PC-9 (cell line): ENCODE measurements at regions not wholly inside any gene's neighbourhood (a gene's known extent, or its start where the extent isn't known, plus 50 kb on each side); places are given as distances from the start of the nearest gene placed in this dataset.

Experiments used
- BruUV-seq: library from RNA; stranded (reverse); fragments of 400-500 nt; replicated peaks from 2 replicates; lab custom pipeline; 2021; lab: Mats Ljungman, UMichigan
- CTCF ChIA-PET: fragments of 300-600 bp; sonication (Branson Sonifier 250); formaldehyde crosslinking; loops from one replicate; lab custom pipeline; 2022; ENCODE audit warnings: antibody characterized with exemption; lab: Charles Lee
- POLR2A ChIA-PET: fragments of 300-600 bp; sonication (Branson Sonifier 250); formaldehyde crosslinking; loops from one replicate; lab custom pipeline; 2022; ENCODE audit warnings: antibody characterized with exemption; ENCODE audit not compliant: unreplicated experiment; lab: Charles Lee
- DNase-seq, 2 experiments: peaks; one replicate each; pipeline versions ENCODE4 v3.0.0 to v3.0.0-alpha.2; 2015 to 2022; ENCODE audit warnings: mixed read lengths in 1 of 2
- H2AFZ ChIP-seq: fragments of 200-600 bp; sonication (generic); 2 replicates; pipeline ENCODE4 v1.8.1; 2017; ENCODE audit warnings: antibody characterized with exemption
- H3F3A ChIP-seq: fragments of 200-600 bp; sonication (generic); 2 replicates; pipeline ENCODE4 v1.8.1; 2017; ENCODE audit warnings: antibody characterized with exemption, mild to moderate bottlenecking, low read depth; ENCODE audit not compliant: insufficient read depth
- H3K27ac ChIP-seq: fragments of 200-600 bp; sonication (generic); 2 replicates; pipeline ENCODE4 v1.6.1; 2016; ENCODE audit warnings: mixed run types
- H3K27me3 ChIP-seq: fragments of 200-600 bp; sonication (generic); 2 replicates; pipeline ENCODE4 v1.6.1; 2016; ENCODE audit warnings: low read depth, mixed run types; ENCODE audit not compliant: insufficient read depth
- H3K36me3 ChIP-seq: fragments of 200-600 bp; sonication (generic); 2 replicates; pipeline ENCODE4 v1.6.1; 2016; ENCODE audit warnings: low read depth, mixed run types
- H3K4me1 ChIP-seq: fragments of 200-600 bp; sonication (generic); replicated peaks from 2 replicates; pipeline ENCODE4 v1.6.1; 2016; ENCODE audit warnings: mixed run types; ENCODE audit not compliant: insufficient read depth
- H3K4me2 ChIP-seq: fragments of 200-600 bp; sonication (generic); 2 replicates; pipeline ENCODE4 v1.6.1; 2017; ENCODE audit warnings: mixed run types
- H3K4me3 ChIP-seq: fragments of 200-600 bp; sonication (generic); 2 replicates; pipeline ENCODE4 v1.6.1; 2016; ENCODE audit warnings: mixed run types
- H3K79me2 ChIP-seq: fragments of 200-600 bp; sonication (generic); 2 replicates; pipeline ENCODE4 v1.6.1; 2017; ENCODE audit warnings: low read depth, mixed run types
- H3K9me2 ChIP-seq: fragments of 200-600 bp; sonication (generic); 2 replicates; pipeline ENCODE4 v1.8.1; 2017; ENCODE audit warnings: mild to moderate bottlenecking; ENCODE audit not compliant: insufficient read depth
- H3K9me3 ChIP-seq: fragments of 200-600 bp; sonication (generic); 2 replicates; pipeline ENCODE4 v1.8.1; 2016; ENCODE audit warnings: low read depth; ENCODE audit not compliant: insufficient read depth
- H4K20me1 ChIP-seq: fragments of 200-600 bp; sonication (generic); 2 replicates; pipeline ENCODE4 v1.8.1; 2017; ENCODE audit not compliant: insufficient read depth
- CTCF ChIP-seq: fragments of 200-600 bp; sonication (generic); conservative IDR thresholded peaks from 2 replicates; pipeline ENCODE4 v1.6.1; 2017; ENCODE audit warnings: mixed run types, antibody characterized with exemption, mild to moderate bottlenecking, moderate library complexity
- EZH2 ChIP-seq: fragments of 200-600 bp; sonication (generic); IDR thresholded peaks from 2 replicates; pipeline ENCODE4 v1.8.0; 2017; ENCODE audit warnings: antibody characterized with exemption, low read depth
- intact Hi-C: fragments of 100-400 bp; cut with micrococcal nuclease; formaldehyde crosslinking; loops from one replicate; pipeline ENCODE4 v1.10.0; 2022; ENCODE audit not compliant: unreplicated experiment

DNA sequence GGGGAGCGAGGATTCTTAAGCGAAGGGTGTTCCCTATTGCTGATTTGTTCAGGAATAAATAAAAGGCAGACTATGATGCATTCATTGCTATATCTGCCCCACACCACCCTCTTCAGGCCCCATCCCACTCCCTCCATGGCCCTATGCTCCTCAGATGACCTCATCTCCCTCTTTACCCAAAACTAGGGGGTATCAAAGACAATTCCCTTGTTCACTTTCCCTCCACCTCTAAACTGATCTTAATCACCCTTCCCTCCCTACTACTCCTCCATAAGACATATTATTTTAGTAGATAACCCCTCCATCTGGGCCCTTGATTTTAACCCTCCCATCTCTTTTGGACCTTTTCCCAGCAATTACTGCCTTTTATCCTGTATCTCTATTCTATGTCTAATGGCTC, 434.9 kb upstream of the RUNX1 start:
- H3K36me3 ChIP-seq, result no peaks in the 10 kb centered on the region
- H4K20me1 ChIP-seq, result no peaks in the 10 kb centered on the region
- H3K27me3 ChIP-seq, result no peaks in the 10 kb centered on the region
- TF ChIP-seq CTCF (no peak), EZH2 (no peak)
- intact Hi-C loops, result no loop called here
- DNase-seq, result no peak
- H3K9me2 ChIP-seq, result no peaks in the 10 kb centered on the region
- CTCF ChIA-PET, result no interaction called here
- BruUV-seq, result no TSS peak
- H3K4me2 ChIP-seq, result no peak overlapping the region
- H3K27ac ChIP-seq, result no peak overlapping the region
- no peaks in the 10 kb centered on the region for H3K9me3 ChIP-seq
- POLR2A ChIA-PET, result no interaction called here
- H2AFZ ChIP-seq, result no peak overlapping the region
- H3F3A ChIP-seq, result no peaks in the 10 kb centered on the region
- no peak overlapping the region for H3K4me3 ChIP-seq
- H3K79me2 ChIP-seq, result no peaks in the 10 kb centered on the region
- H3K4me1 ChIP-seq, result no peaks in the 10 kb centered on the region

GRCh38 chr21:35482933-35483662, 434.0 kb upstream of the RUNX1 start:
- H2AFZ ChIP-seq, result no peak overlapping the region
- H3F3A ChIP-seq, result no peaks in the 10 kb centered on the region
- no TSS peak for BruUV-seq
- H3K27me3 ChIP-seq, result no peaks in the 10 kb centered on the region
- H4K20me1 ChIP-seq, result no peaks in the 10 kb centered on the region
- H3K9me3 ChIP-seq, result no peaks in the 10 kb centered on the region
- H3K4me1 ChIP-seq, result no peaks in the 10 kb centered on the region
- POLR2A ChIA-PET, result no interaction called here
- H3K9me2 ChIP-seq, result no peaks in the 10 kb centered on the region
- H3K4me3 ChIP-seq, result no peak overlapping the region
- H3K4me2 ChIP-seq, result no peak overlapping the region
- H3K36me3 ChIP-seq, result no peaks in the 10 kb centered on the region
- H3K27ac ChIP-seq, result no peak overlapping the region
- CTCF ChIA-PET, result no interaction called here
- no peaks in the 10 kb centered on the region for H3K79me2 ChIP-seq
- intact Hi-C loops, result no loop called here
- DNase-seq, result no peak
- TF ChIP-seq EZH2, result no peak
- no peak for TF ChIP-seq CTCF

- CTCF ChIA-PET, result no interaction called here
- Histone ChIP-seq H2AFZ (no peak overlapping the region), H3K4me2 (no peak overlapping the region), H3K36me3 (no peaks in the 10 kb centered on the region), H3K9me2 (no peaks in the 10 kb centered on the region), H3K27me3 (no peaks in the 10 kb centered on the region), H3F3A (no peaks in the 10 kb centered on the region), H3K4me3 (no peak overlapping the region), H4K20me1 (no peaks in the 10 kb centered on the region), H3K27ac (no peak overlapping the region), H3K4me1 (no peaks in the 10 kb centered on the region), H3K79me2 (no peaks in the 10 kb centered on the region), H3K9me3 (no peaks in the 10 kb centered on the region)
- TF ChIP-seq CTCF, result no peak
- TF ChIP-seq EZH2, result no peak
- intact Hi-C loops, result no loop called here
- POLR2A ChIA-PET, result no interaction called here
- no TSS peak for BruUV-seq
- no peak for DNase-seq
These were observed 433.0 kb upstream of the RUNX1 start for GRCh38 chr21:35482096-35482495.
